Erythroblast (primary cell): ENCODE measurements at regions not wholly inside any gene's neighbourhood (a gene's known extent, or its start where the extent isn't known, plus 50 kb on each side); places are given as distances from the start of the nearest gene placed in this dataset.

Experiments used
- GATA1 ChIP-seq: IDR thresholded peaks from 2 replicates; pipeline ENCODE4 v1.6.1; 2011; ENCODE audit warnings: low read depth, mild to moderate bottlenecking, control low read depth, low read length, moderate library complexity
- POLR2A ChIP-seq: IDR thresholded peaks from 2 replicates; pipeline ENCODE4 v1.6.1; 2011; ENCODE audit warnings: mild to moderate bottlenecking, low read length

- TF ChIP-seq POLR2A = no peak
- no peak for TF ChIP-seq GATA1
Observed at GRCh38 chr4:122009524-122009923, 57.7 kb upstream of the TRPC3 start.
